ENCODE measurements at regions not wholly inside any gene's neighbourhood (a gene's known extent, or its start where the extent isn't known, plus 50 kb on each side); places are given as distances from the start of the nearest gene placed in this dataset.

- no peak overlapping the region for H3K4me3 ChIP-seq (ENCODE audit: low read depth, low read length, poor library complexity, severe bottlenecking)
- ChIA-PET CTCF (ENCODE audit: unreplicated experiment) (no interaction called here), POLR2A (no interaction called here)
- no peak overlapping the region for H3K4me2 ChIP-seq (ENCODE audit: low read length)
- H3K9me3 ChIP-seq (ENCODE audit: low read length), result no peaks in the 10 kb centered on the region
- H2AFZ ChIP-seq (ENCODE audit: low read length), result no peak overlapping the region
- H3K79me2 ChIP-seq (ENCODE audit: insufficient read depth, low read depth, low read length), result no peaks in the 10 kb centered on the region
- no peak for TF ChIP-seq CTCF (conservative IDR thresholded peaks at IDR 0.05; ENCODE audit: low read length)
- TF ChIP-seq EZH2phosphoT487 (IDR thresholded peaks at IDR 0.05; ENCODE audit: borderline replicate concordance, low read depth, low read length), result no peak
- no TSS peak for BruUV-seq (replicated peaks)
- H3K4me1 ChIP-seq (ENCODE audit: insufficient read depth, low read length, poor library complexity, severe bottlenecking), result no peaks in the 10 kb centered on the region
- H3K36me3 ChIP-seq (ENCODE audit: insufficient read depth, low read length), result no peaks in the 10 kb centered on the region
- no peaks in the 10 kb centered on the region for H4K20me1 ChIP-seq (ENCODE audit: insufficient read depth, low read length)
- no peaks in the 10 kb centered on the region for H3K9me2 ChIP-seq (ENCODE audit: insufficient read depth, low read length)
- no peak for DNase-seq (ENCODE audit: low spot score)
- intact Hi-C loops (cut with micrococcal nuclease; ENCODE audit: unreplicated experiment), result no loop called here
- H3K27ac ChIP-seq (ENCODE audit: low read depth, low read length, poor library complexity, severe bottlenecking), result no peak overlapping the region
Observed at GRCh38 chr11:128022007-128022368, 565.4 kb downstream of the ETS1 start.

- Histone ChIP-seq H2AFZ (ENCODE audit: low read length) (no peak overlapping the region), H4K20me1 (ENCODE audit: insufficient read depth, low read length) (no peaks in the 10 kb centered on the region), H3K36me3 (ENCODE audit: insufficient read depth, low read length) (no peaks in the 10 kb centered on the region), H3K9me2 (ENCODE audit: insufficient read depth, low read length) (no peaks in the 10 kb centered on the region), H3K4me2 (ENCODE audit: low read length) (no peak overlapping the region), H3K4me3 (ENCODE audit: low read depth, low read length, poor library complexity, severe bottlenecking) (no peak overlapping the region), H3K79me2 (ENCODE audit: insufficient read depth, low read depth, low read length) (no peaks in the 10 kb centered on the region), H3K4me1 (ENCODE audit: insufficient read depth, low read length, poor library complexity, severe bottlenecking) (no peaks in the 10 kb centered on the region), H3K27ac (ENCODE audit: low read depth, low read length, poor library complexity, severe bottlenecking) (no peak overlapping the region), H3K9me3 (ENCODE audit: low read length) (no peaks in the 10 kb centered on the region)
- POLR2A ChIA-PET, result no interaction called here
- CTCF ChIA-PET (ENCODE audit: unreplicated experiment), result no interaction called here
- intact Hi-C loops (cut with micrococcal nuclease; ENCODE audit: unreplicated experiment), result no loop called here
- DNase-seq (ENCODE audit: low spot score), result no peak
- TF ChIP-seq CTCF (conservative IDR thresholded peaks at IDR 0.05; ENCODE audit: low read length) (no peak), EZH2phosphoT487 (IDR thresholded peaks at IDR 0.05; ENCODE audit: borderline replicate concordance, low read depth, low read length) (no peak)
- no TSS peak for BruUV-seq (replicated peaks)
Observed at GRCh38 chr11:128021349-128022006, 565.9 kb downstream of the ETS1 start.

GRCh38 chr11:128018692-128019091 is 568.7 kb downstream of the ETS1 start:
- no peaks in the 10 kb centered on the region for H3K79me2 ChIP-seq (ENCODE audit: insufficient read depth, low read depth, low read length)
- H3K4me3 ChIP-seq (ENCODE audit: low read depth, low read length, poor library complexity, severe bottlenecking), result no peak overlapping the region
- CTCF ChIA-PET (ENCODE audit: unreplicated experiment), result no interaction called here
- intact Hi-C loops (cut with micrococcal nuclease; ENCODE audit: unreplicated experiment), result no loop called here
- H3K9me3 ChIP-seq (ENCODE audit: low read length), result no peaks in the 10 kb centered on the region
- no peaks in the 10 kb centered on the region for H4K20me1 ChIP-seq (ENCODE audit: insufficient read depth, low read length)
- TF ChIP-seq EZH2phosphoT487 (IDR thresholded peaks at IDR 0.05; ENCODE audit: borderline replicate concordance, low read depth, low read length) (no peak), CTCF (conservative IDR thresholded peaks at IDR 0.05; ENCODE audit: low read length) (no peak)
- BruUV-seq (replicated peaks), result no TSS peak
- H3K4me2 ChIP-seq (ENCODE audit: low read length), result no peak overlapping the region
- no peaks in the 10 kb centered on the region for H3K9me2 ChIP-seq (ENCODE audit: insufficient read depth, low read length)
- H3K27ac ChIP-seq (ENCODE audit: low read depth, low read length, poor library complexity, severe bottlenecking), result no peak overlapping the region
- H2AFZ ChIP-seq (ENCODE audit: low read length), result no peak overlapping the region
- no peak for DNase-seq (ENCODE audit: low spot score)
- POLR2A ChIA-PET, result no interaction called here
- H3K36me3 ChIP-seq (ENCODE audit: insufficient read depth, low read length), result no peaks in the 10 kb centered on the region
- H3K4me1 ChIP-seq (ENCODE audit: insufficient read depth, low read length, poor library complexity, severe bottlenecking), result no peaks in the 10 kb centered on the region
